ENCODE measurements at regions not wholly inside any gene's neighbourhood (a gene's known extent, or its start where the extent isn't known, plus 50 kb on each side); places are given as distances from the start of the nearest gene placed in this dataset.

- DNase-seq, result no peak
Measured at GRCh38 chr15:100703032-100703578, 100.7 kb downstream of the ASB7 start.

GRCh38 chr15:100703671-100704070 is 101.3 kb downstream of the ASB7 start:
- DNase-seq, result no peak

GRCh38 chr15:100704281-100705055 is 102.1 kb downstream of the ASB7 start:
- DNase-seq, result no peak

GRCh38 chr15:100705065-100705464 is 102.7 kb downstream of the ASB7 start:
- DNase-seq, result no peak

GRCh38 chr15:100705841-100706240 is 103.5 kb downstream of the ASB7 start:
- DNase-seq, result no peak

- DNase-seq, result no peak
Measured at GRCh38 chr15:100707229-100707628, 104.8 kb downstream of the ASB7 start.

GRCh38 chr15:100708916-100709315 is 106.5 kb downstream of the ASB7 start:
- no peak for DNase-seq

GRCh38 chr15:100710222-100710621 is 107.8 kb downstream of the ASB7 start:
- no peak for DNase-seq

GRCh38 chr15:100710744-100711515 is 108.5 kb downstream of the ASB7 start:
- DNase-seq, result no peak

- DNase-seq, result no peak
Measured at GRCh38 chr15:100711516-100712021, 109.2 kb downstream of the ASB7 start.

GRCh38 chr15:100712226-100712625 is 109.8 kb downstream of the ASB7 start:
- no peak for DNase-seq

GRCh38 chr15:100713163-100713867 is 110.9 kb downstream of the ASB7 start:
- DNase-seq, result no peak

- DNase-seq, result no peak
Measured at GRCh38 chr15:100714034-100714748, 111.8 kb downstream of the ASB7 start.

GRCh38 chr15:100714749-100715342 is 112.5 kb downstream of the ASB7 start:
- DNase-seq, result no peak

GRCh38 chr15:100715571-100716455 is 113.4 kb downstream of the ASB7 start:
- no peak for DNase-seq

GRCh38 chr15:100716456-100717085 is 114.2 kb downstream of the ASB7 start:
- DNase-seq, result no peak

- no peak for DNase-seq
Measured at GRCh38 chr15:100717596-100717995, 115.2 kb downstream of the ASB7 start.

- no peak for DNase-seq
Measured at GRCh38 chr15:100718075-100718980, 115.9 kb downstream of the ASB7 start.

GRCh38 chr15:100720406-100720967 is 118.1 kb downstream of the ASB7 start:
- DNase-seq, result no peak

All from DMS153 (cell line).